ENCODE measurements at regions not wholly inside any gene's neighbourhood (a gene's known extent, or its start where the extent isn't known, plus 50 kb on each side); places are given as distances from the start of the nearest gene placed in this dataset.

- Mint-ChIP-seq H3K9me3 (peaks cover 0 to 3% (median 0%) of the 10 kb centered on the region in 7 donors), H3K36me3 (no peaks in the 10 kb centered on the region), H3K27ac (no peak overlapping the region), H3K4me1 (no peaks in the 10 kb centered on the region), H3K27me3 (peaks cover 0 to 11% (median 9%) of the 10 kb centered on the region in 3 donors), H3K4me3 (no peak overlapping the region)
- DNase-seq (no peak), ATAC-seq (ENCODE audit: low read depth in 2 of 2) (no peak)
Measured at GRCh38 chr11:92397221-92397755, 172.7 kb downstream of the FAT3 start.

GRCh38 chr11:92399705-92400104 lies 175.1 kb downstream of the FAT3 start:
- no peak overlapping the region for H3K27ac Mint-ChIP-seq
- H3K27me3 Mint-ChIP-seq: peaks cover 0 to 11% (median 9%) of the 10 kb centered on the region in 3 donors
- no peaks in the 10 kb centered on the region for H3K4me1 Mint-ChIP-seq
- ATAC-seq (ENCODE audit: low read depth in 2 of 2) (no peak), DNase-seq (no peak)
- no peaks in the 10 kb centered on the region for H3K36me3 Mint-ChIP-seq
- peaks cover 0 to 3% (median 0%) of the 10 kb centered on the region in 7 donors for H3K9me3 Mint-ChIP-seq
- H3K4me3 Mint-ChIP-seq: no peak overlapping the region

GRCh38 chr11:92401520-92401919 lies 176.9 kb downstream of the FAT3 start:
- Mint-ChIP-seq H3K9me3 (peaks cover 0 to 4% (median 0%) of the 10 kb centered on the region in 7 donors), H3K4me3 (no peak overlapping the region), H3K27me3 (peaks cover 0 to 6% (median 0%) of the 10 kb centered on the region in 3 donors), H3K27ac (no peak overlapping the region), H3K36me3 (no peaks in the 10 kb centered on the region), H3K4me1 (no peaks in the 10 kb centered on the region)
- ATAC-seq (ENCODE audit: low read depth in 2 of 2) (no peak), DNase-seq (no peak)

- Mint-ChIP-seq H3K36me3 (no peaks in the 10 kb centered on the region), H3K27me3 (peaks cover 0 to 9% (median 0%) of the 10 kb centered on the region in 3 donors), H3K4me1 (no peaks in the 10 kb centered on the region), H3K4me3 (no peak overlapping the region), H3K27ac (no peak overlapping the region), H3K9me3 (peaks cover 0 to 4% (median 0%) of the 10 kb centered on the region in 7 donors)
- ATAC-seq (ENCODE audit: low read depth in 2 of 2): no peak
- DNase-seq: no peak
Measured at GRCh38 chr11:92406472-92406871, 181.9 kb downstream of the FAT3 start.

- Mint-ChIP-seq H3K36me3 (no peaks in the 10 kb centered on the region), H3K4me1 (peaks cover 5 to 15% (median 12%) of the 10 kb centered on the region in 3 donors), H3K4me3 (no peak overlapping the region), H3K9me3 (peaks cover 0 to 4% (median 0%) of the 10 kb centered on the region in 7 donors), H3K27me3 (peaks cover 0 to 9% (median 0%) of the 10 kb centered on the region in 3 donors), H3K27ac (no peak overlapping the region)
- no peak for ATAC-seq (ENCODE audit: low read depth in 2 of 2)
- no peak for DNase-seq
Measured at GRCh38 chr11:92409355-92409754, 184.7 kb downstream of the FAT3 start.

GRCh38 chr11:92409956-92410355 lies 185.3 kb downstream of the FAT3 start:
- H3K4me3 Mint-ChIP-seq: no peak overlapping the region
- peaks cover 5 to 17% (median 16%) of the 10 kb centered on the region in 3 donors for H3K4me1 Mint-ChIP-seq
- no peak overlapping the region for H3K27ac Mint-ChIP-seq
- DNase-seq (no peak), ATAC-seq (ENCODE audit: low read depth in 2 of 2) (no peak)
- H3K27me3 Mint-ChIP-seq: peaks cover 0 to 9% (median 0%) of the 10 kb centered on the region in 3 donors
- H3K9me3 Mint-ChIP-seq: peaks cover 0 to 4% (median 0%) of the 10 kb centered on the region in 7 donors
- no peaks in the 10 kb centered on the region for H3K36me3 Mint-ChIP-seq

GRCh38 chr11:92410526-92410925 lies 185.9 kb downstream of the FAT3 start:
- Mint-ChIP-seq H3K36me3 (no peaks in the 10 kb centered on the region), H3K27me3 (peaks cover 0 to 9% (median 0%) of the 10 kb centered on the region in 3 donors), H3K4me3 (no peak overlapping the region), H3K4me1 (peaks cover 5 to 17% (median 16%) of the 10 kb centered on the region in 3 donors), H3K9me3 (peaks cover 0 to 4% (median 0%) of the 10 kb centered on the region in 7 donors), H3K27ac (no peak overlapping the region)
- DNase-seq: no peak
- no peak for ATAC-seq (ENCODE audit: low read depth in 2 of 2)

GRCh38 chr11:92411431-92411830 lies 186.8 kb downstream of the FAT3 start:
- Mint-ChIP-seq H3K36me3 (no peaks in the 10 kb centered on the region), H3K4me3 (no peak overlapping the region), H3K27me3 (peaks cover 0 to 9% (median 0%) of the 10 kb centered on the region in 3 donors), H3K9me3 (peaks cover 0 to 4% (median 0%) of the 10 kb centered on the region in 7 donors), H3K27ac (peak overlapping the region in 1 of 6 donors; percentile 80), H3K4me1 (peaks cover 5 to 18% (median 18%) of the 10 kb centered on the region in 3 donors)
- DNase-seq: no peak
- no peak for ATAC-seq (ENCODE audit: low read depth in 2 of 2)

GRCh38 chr11:92413757-92414513 lies 189.3 kb downstream of the FAT3 start:
- peak overlapping the region; percentile 5 to 71 (median 30) for H3K4me3 Mint-ChIP-seq
- H3K4me1 Mint-ChIP-seq: peaks cover 5 to 24% (median 22%) of the 10 kb centered on the region in 3 donors
- DNase-seq (peak; percentile 36), ATAC-seq (ENCODE audit: low read depth in 2 of 2) (peak; percentile 82 to 85)
- H3K36me3 Mint-ChIP-seq: no peaks in the 10 kb centered on the region
- H3K27ac Mint-ChIP-seq: peak overlapping the region in 4 of 6 donors; percentile 29 to 48 (median 40)
- peaks cover 0 to 4% (median 0%) of the 10 kb centered on the region in 7 donors for H3K9me3 Mint-ChIP-seq
- no peaks in the 10 kb centered on the region for H3K27me3 Mint-ChIP-seq

GRCh38 chr11:92416971-92417725 lies 192.5 kb downstream of the FAT3 start:
- Mint-ChIP-seq H3K36me3 (no peaks in the 10 kb centered on the region), H3K27me3 (peaks cover 0 to 5% (median 0%) of the 10 kb centered on the region in 3 donors), H3K4me1 (peaks cover 5 to 30% (median 22%) of the 10 kb centered on the region in 3 donors), H3K4me3 (no peak overlapping the region), H3K9me3 (no peaks in the 10 kb centered on the region), H3K27ac (peak overlapping the region in 1 of 6 donors; percentile 40)
- ATAC-seq (ENCODE audit: low read depth in 2 of 2) (peak in 1 of 2 donors; percentile 20), DNase-seq (peak; percentile 3)

- peaks cover 0 to 11% (median 3%) of the 10 kb centered on the region in 7 donors for H3K9me3 Mint-ChIP-seq
- H3K27me3 Mint-ChIP-seq: peaks cover 0 to 5% (median 0%) of the 10 kb centered on the region in 3 donors
- no peaks in the 10 kb centered on the region for H3K36me3 Mint-ChIP-seq
- no peak overlapping the region for H3K27ac Mint-ChIP-seq
- DNase-seq: no peak
- ATAC-seq (ENCODE audit: low read depth in 2 of 2): no peak
- no peak overlapping the region for H3K4me3 Mint-ChIP-seq
- peaks cover 3 to 14% (median 10%) of the 10 kb centered on the region in 3 donors for H3K4me1 Mint-ChIP-seq
Measured at GRCh38 chr11:92423115-92424034, 198.8 kb downstream of the FAT3 start.

- H3K27me3 Mint-ChIP-seq: peaks cover 0 to 5% (median 0%) of the 10 kb centered on the region in 3 donors
- H3K9me3 Mint-ChIP-seq: peaks cover 2 to 15% (median 8%) of the 10 kb centered on the region in 7 donors
- peaks cover 3 to 14% (median 6%) of the 10 kb centered on the region in 3 donors for H3K4me1 Mint-ChIP-seq
- no peak overlapping the region for H3K27ac Mint-ChIP-seq
- no peak overlapping the region for H3K4me3 Mint-ChIP-seq
- ATAC-seq (ENCODE audit: low read depth in 2 of 2) (no peak), DNase-seq (no peak)
- no peaks in the 10 kb centered on the region for H3K36me3 Mint-ChIP-seq
Measured at GRCh38 chr11:92424281-92424680, 199.7 kb downstream of the FAT3 start.

Measured in naive B cell (primary cell).